Memory B cell (primary cell): ENCODE measurements at regions not wholly inside any gene's neighbourhood (a gene's known extent, or its start where the extent isn't known, plus 50 kb on each side); places are given as distances from the start of the nearest gene placed in this dataset.

ENCODE experiments used
- ATAC-seq: fragments of 150-1000 bp; cut with Tn5 transposase; 2 replicates; pipeline ENCODE4 v1.10.0; 2021; ENCODE audit warnings: low read depth, mild to moderate bottlenecking, moderate library complexity
- DNase-seq, 2 donors: peaks; one replicate each; pipeline ENCODE4 v3.0.0; 2022; ENCODE audit warnings: low spot score in 2 of 2
- H3K27ac Mint-ChIP-seq: one replicate; pipeline ENCODE4 v1.8.0; 2022; ENCODE audit warnings: mild to moderate bottlenecking, moderate library complexity, mixed read lengths
- H3K27me3 Mint-ChIP-seq: one replicate; pipeline ENCODE4 v1.8.0; 2022; ENCODE audit warnings: mixed read lengths
- H3K36me3 Mint-ChIP-seq: one replicate; pipeline ENCODE4 v1.8.0; 2022; ENCODE audit warnings: mild to moderate bottlenecking, mixed read lengths
- H3K4me1 Mint-ChIP-seq: one replicate; pipeline ENCODE4 v1.8.0; 2022; ENCODE audit warnings: mixed read lengths
- H3K4me3 Mint-ChIP-seq: one replicate; pipeline ENCODE4 v1.8.0; 2022; ENCODE audit warnings: mild to moderate bottlenecking, moderate library complexity, mixed read lengths
- H3K9me3 Mint-ChIP-seq: one replicate; pipeline ENCODE4 v1.8.0; 2022; ENCODE audit warnings: mixed read lengths

DNA sequence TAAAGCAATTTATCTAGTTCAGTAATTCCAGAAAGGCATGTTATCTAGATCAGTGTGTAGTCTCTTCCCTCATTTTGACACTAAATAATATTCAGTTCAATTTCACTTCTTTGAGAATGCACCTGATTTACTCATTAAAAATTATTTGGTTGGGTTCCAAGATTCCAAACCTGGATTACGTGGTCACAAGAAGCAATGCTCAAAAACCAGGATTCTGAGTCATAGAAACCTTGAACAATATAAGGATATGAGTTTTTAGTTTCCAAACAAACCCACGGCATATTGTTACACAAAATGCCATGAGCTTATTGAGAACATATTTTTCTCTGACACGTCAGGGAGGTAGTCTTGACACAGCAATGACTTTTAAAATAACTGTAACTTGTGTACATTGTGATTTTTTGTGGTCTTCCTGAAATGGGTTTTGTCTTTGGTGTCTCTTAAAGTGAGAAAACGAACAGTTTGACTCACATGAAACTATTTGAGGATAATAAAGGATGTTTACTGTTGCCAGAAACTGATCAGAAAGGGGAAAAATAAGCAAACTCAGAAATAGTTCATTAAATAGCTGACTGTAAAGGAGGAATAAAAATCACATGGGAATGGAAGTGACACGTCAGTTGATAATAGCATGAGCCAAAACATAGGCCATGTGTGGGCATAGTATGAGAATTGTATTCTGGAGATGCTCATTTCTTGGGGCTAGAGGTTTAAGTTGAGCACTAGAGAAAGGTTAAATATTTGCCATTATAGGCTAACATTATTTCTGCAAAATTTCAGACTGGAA, 617.7 kb upstream of the CDH2 start:
- DNase-seq (no peak), ATAC-seq (no peak)
- Mint-ChIP-seq H3K9me3 (peaks cover 6% of the 10 kb centered on the region), H3K36me3 (no peaks in the 10 kb centered on the region), H3K4me1 (no peaks in the 10 kb centered on the region), H3K4me3 (no peak overlapping the region), H3K27me3 (no peaks in the 10 kb centered on the region), H3K27ac (no peak overlapping the region)

DNA sequence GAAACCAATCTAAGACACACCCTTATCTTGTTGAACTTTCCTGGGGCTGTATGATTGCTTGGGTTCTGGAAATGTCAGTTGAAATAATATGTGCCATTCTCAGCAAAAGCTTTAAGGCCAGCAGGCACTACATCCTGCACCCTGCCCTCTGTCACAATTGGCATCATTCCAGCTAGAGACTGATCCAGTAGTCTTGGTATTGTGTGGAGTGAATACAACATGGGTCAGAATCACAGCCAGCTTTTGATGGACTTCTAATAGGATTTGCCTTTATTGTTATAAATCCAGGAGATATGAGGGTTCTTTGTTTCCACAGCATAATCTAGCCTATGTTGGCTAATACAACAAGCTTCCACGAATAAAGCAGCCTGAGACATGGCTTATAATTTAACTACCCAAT, 617.0 kb upstream of the CDH2 start:
- Mint-ChIP-seq H3K36me3 (no peaks in the 10 kb centered on the region), H3K4me3 (no peak overlapping the region), H3K9me3 (peaks cover 4% of the 10 kb centered on the region), H3K27me3 (no peaks in the 10 kb centered on the region), H3K27ac (no peak overlapping the region), H3K4me1 (no peaks in the 10 kb centered on the region)
- ATAC-seq = no peak
- no peak for DNase-seq

DNA sequence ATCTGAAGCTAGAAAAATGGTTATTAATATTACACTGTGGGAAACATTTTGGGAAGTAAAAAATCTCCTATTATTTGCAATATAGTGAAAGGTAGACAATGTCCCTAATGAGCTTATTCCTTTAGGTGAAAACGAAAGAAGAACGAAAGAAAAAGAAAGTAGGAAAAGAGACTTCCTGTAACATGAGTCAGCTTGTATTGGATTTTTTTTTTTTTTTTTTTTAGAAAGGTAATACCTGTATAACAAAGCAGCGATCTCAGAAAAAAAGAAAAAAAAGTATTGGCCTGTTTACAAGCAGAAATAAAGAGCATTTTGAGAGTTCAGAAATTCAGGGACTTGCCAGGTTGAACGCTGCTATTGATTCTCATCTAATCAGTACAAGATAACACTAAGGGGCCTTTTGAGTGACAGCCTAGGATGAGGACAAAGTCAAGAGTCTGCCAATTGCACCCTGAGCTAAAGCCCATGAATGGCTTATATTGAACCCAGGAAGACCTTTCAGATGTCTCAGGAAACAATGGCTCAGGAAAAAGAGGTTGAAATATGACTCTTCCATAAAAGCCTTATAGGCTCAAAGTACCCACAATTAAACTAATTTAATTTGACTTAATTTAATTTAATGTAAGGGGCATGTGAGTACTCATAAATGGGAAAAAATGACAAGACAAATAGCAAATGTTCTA, 615.6 kb upstream of the CDH2 start:
- ATAC-seq = no peak
- no peak overlapping the region for H3K27ac Mint-ChIP-seq
- H3K4me3 Mint-ChIP-seq = no peak overlapping the region
- no peaks in the 10 kb centered on the region for H3K36me3 Mint-ChIP-seq
- DNase-seq = no peak
- H3K27me3 Mint-ChIP-seq = no peaks in the 10 kb centered on the region
- H3K9me3 Mint-ChIP-seq = peaks cover 1% of the 10 kb centered on the region
- H3K4me1 Mint-ChIP-seq = no peaks in the 10 kb centered on the region

- ATAC-seq (no peak), DNase-seq (no peak)
- Mint-ChIP-seq H3K4me3 (no peak overlapping the region), H3K27ac (no peak overlapping the region), H3K36me3 (no peaks in the 10 kb centered on the region), H3K4me1 (no peaks in the 10 kb centered on the region), H3K27me3 (no peaks in the 10 kb centered on the region), H3K9me3 (peaks cover 1% of the 10 kb centered on the region)
These were observed 614.2 kb upstream of the CDH2 start for GRCh38 chr18:28791101-28791500.

DNA sequence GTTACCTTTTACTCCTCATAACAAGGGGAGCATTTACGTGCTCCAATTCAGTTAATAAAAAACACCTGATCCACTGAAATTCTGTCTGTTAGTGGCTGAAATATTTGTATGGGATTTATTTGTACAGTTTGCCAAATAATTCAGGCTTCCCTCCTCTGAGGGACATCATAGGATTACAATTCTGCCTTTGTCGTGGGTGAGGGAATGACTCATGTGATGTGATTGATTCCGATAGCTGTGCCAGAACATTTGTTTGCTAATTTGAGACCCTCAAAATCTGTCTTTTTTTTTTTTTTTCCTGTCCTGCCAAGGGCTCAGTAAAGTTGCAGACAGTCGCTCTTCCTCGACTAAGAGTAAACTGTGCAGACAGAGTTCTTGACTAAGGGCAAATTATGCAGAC, 612.6 kb upstream of the CDH2 start:
- Mint-ChIP-seq H3K9me3 (peaks cover 2% of the 10 kb centered on the region), H3K4me1 (no peaks in the 10 kb centered on the region), H3K4me3 (no peak overlapping the region), H3K27me3 (no peaks in the 10 kb centered on the region), H3K36me3 (no peaks in the 10 kb centered on the region), H3K27ac (no peak overlapping the region)
- no peak for ATAC-seq
- DNase-seq = no peak

GRCh38 chr18:28786926-28787325, 610.0 kb upstream of the CDH2 start:
- Mint-ChIP-seq H3K36me3 (no peaks in the 10 kb centered on the region), H3K27me3 (no peaks in the 10 kb centered on the region), H3K4me1 (no peaks in the 10 kb centered on the region), H3K27ac (no peak overlapping the region), H3K9me3 (peaks cover 2% of the 10 kb centered on the region), H3K4me3 (no peak overlapping the region)
- ATAC-seq (no peak), DNase-seq (no peak)

DNA sequence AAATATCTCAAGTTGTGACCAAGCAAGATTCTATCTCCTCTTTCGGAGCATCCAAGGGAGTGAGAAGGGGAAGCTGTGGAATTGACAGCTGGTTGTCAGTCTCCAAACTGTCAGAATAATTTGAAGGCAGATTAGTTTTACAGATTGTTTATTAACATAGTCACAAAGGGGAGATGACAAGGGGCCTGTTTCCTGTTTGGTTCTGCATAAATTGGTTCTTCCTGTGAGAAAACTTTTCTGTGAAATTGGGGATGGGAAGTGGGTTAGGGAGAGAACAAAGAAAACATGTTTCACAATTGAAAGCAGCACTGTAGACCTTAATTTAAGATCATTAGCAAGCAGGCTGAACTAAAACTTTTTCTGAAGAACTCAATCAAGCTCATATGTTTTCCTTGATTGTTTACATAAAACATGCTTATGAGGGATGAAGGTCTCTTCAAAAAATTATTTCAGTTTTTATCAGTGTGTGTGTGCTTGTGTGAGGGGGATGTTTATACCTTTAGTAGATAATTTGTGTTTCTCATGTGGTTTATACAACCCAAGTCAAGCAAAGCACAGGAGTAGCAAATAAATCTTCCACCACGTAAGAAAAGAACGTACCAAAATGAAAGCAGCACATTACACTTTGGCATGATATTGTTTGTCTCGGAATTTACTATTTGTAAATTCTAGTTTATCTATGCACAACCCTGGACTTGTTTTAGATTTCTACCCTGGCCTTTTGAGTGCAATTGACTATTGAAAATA, 604.9 kb upstream of the CDH2 start:
- ATAC-seq (no peak), DNase-seq (no peak)
- Mint-ChIP-seq H3K4me3 (no peak overlapping the region), H3K27ac (no peak overlapping the region), H3K9me3 (peaks cover 3% of the 10 kb centered on the region), H3K36me3 (no peaks in the 10 kb centered on the region), H3K4me1 (no peaks in the 10 kb centered on the region), H3K27me3 (no peaks in the 10 kb centered on the region)

- H3K36me3 Mint-ChIP-seq = no peaks in the 10 kb centered on the region
- H3K4me1 Mint-ChIP-seq = no peaks in the 10 kb centered on the region
- H3K9me3 Mint-ChIP-seq = peaks cover 2% of the 10 kb centered on the region
- H3K27me3 Mint-ChIP-seq = no peaks in the 10 kb centered on the region
- DNase-seq (no peak), ATAC-seq (no peak)
- no peak overlapping the region for H3K4me3 Mint-ChIP-seq
- no peak overlapping the region for H3K27ac Mint-ChIP-seq
These were observed 601.8 kb upstream of the CDH2 start for GRCh38 chr18:28778706-28779105.

GRCh38 chr18:28777756-28778155, 600.8 kb upstream of the CDH2 start:
- ATAC-seq = no peak
- Mint-ChIP-seq H3K27ac (no peak overlapping the region), H3K27me3 (no peaks in the 10 kb centered on the region)

DNA sequence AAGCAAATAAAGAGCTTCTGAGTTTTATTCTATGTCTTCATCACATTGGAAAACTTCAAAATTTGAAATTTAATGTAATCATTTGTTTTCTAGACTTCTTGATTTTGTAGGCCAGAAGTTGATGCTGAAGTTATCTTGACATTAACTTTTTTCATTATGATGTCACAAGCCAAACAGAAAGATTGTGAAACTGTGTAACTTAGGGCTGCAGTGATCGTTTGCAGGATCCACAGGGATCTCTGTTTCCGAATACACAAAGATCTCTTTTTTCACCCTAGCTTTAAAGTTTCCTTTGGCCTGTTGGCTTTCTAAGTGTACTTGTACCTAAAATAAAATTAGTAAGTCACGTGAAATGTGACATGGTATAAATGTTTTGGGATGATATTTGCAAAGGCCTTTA, 594.9 kb upstream of the CDH2 start:
- no peak overlapping the region for H3K27ac Mint-ChIP-seq
- H3K36me3 Mint-ChIP-seq = no peaks in the 10 kb centered on the region
- H3K9me3 Mint-ChIP-seq = peaks cover 2% of the 10 kb centered on the region
- ATAC-seq (no peak), DNase-seq (no peak)
- no peak overlapping the region for H3K4me3 Mint-ChIP-seq
- H3K4me1 Mint-ChIP-seq = no peaks in the 10 kb centered on the region
- no peaks in the 10 kb centered on the region for H3K27me3 Mint-ChIP-seq

More at GRCh38 chr18:28777756-28778155, 600.8 kb upstream of the CDH2 start:
- H3K9me3 Mint-ChIP-seq = peaks cover 2% of the 10 kb centered on the region
- no peaks in the 10 kb centered on the region for H3K4me1 Mint-ChIP-seq
- H3K36me3 Mint-ChIP-seq = no peaks in the 10 kb centered on the region
- DNase-seq = no peak
- no peak overlapping the region for H3K4me3 Mint-ChIP-seq

DNA sequence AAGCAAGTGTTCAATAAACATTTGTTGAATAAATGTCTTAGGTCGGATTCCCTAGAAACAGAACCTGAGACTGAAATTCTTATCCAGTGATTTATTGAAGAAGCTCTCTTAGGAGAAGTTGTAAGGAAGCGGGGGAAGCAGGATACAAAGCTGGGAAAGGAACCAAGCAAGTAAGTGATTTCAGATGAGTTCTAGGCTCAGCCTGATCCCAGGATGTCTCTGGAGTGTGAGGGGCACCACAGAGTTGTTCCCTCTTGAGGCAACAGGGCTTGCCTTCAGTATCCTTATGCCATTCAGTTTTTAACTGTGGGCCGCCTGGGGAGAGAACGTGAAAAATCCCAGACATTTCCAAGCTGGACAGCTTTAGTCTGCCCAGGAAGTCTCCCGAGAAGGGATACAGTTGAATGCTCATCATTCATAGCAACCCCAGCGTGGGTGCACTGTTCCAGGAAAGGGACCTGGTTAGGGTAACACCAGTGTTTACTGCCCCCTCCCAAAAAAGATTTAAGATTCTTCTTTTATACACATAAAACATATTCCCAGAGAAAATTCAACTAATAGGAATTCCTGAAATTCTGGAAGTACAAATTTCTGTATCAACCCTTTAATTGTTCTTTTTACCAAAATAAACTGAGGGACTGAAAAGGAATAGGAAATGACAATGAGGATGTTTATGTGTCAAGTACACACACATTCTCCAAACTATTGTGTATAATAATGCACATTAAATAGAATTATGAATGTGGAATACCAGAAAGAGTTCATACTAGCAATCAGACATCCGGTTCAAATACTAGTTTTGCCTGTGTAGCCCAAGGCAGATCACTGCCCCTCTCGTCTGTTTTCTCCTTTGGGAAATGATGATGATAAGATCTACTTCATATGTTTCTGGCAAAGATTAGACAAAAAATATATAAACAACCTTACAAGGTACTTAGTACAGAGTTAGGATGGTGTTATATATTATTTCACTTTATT, 592.1 kb upstream of the CDH2 start:
- no peak for DNase-seq

GRCh38 chr18:28767727-28768211, 590.8 kb upstream of the CDH2 start:
- no peak overlapping the region for H3K4me3 Mint-ChIP-seq
- H3K4me1 Mint-ChIP-seq = no peaks in the 10 kb centered on the region
- no peaks in the 10 kb centered on the region for H3K27me3 Mint-ChIP-seq
- DNase-seq (no peak), ATAC-seq (no peak)
- H3K36me3 Mint-ChIP-seq = no peaks in the 10 kb centered on the region
- no peak overlapping the region for H3K27ac Mint-ChIP-seq
- peaks cover 6% of the 10 kb centered on the region for H3K9me3 Mint-ChIP-seq

More for the DNA sequence above, 592.1 kb upstream of the CDH2 start:
- Mint-ChIP-seq H3K27me3 (no peaks in the 10 kb centered on the region), H3K27ac (no peak overlapping the region), H3K4me1 (no peaks in the 10 kb centered on the region), H3K4me3 (no peak overlapping the region), H3K9me3 (peaks cover 3% of the 10 kb centered on the region), H3K36me3 (no peaks in the 10 kb centered on the region)
- no peak for ATAC-seq

- Mint-ChIP-seq H3K4me1 (no peaks in the 10 kb centered on the region), H3K9me3 (peaks cover 6% of the 10 kb centered on the region), H3K4me3 (no peak overlapping the region), H3K27ac (no peak overlapping the region), H3K27me3 (no peaks in the 10 kb centered on the region), H3K36me3 (no peaks in the 10 kb centered on the region)
- ATAC-seq (no peak), DNase-seq (no peak)
These were observed 590.3 kb upstream of the CDH2 start for GRCh38 chr18:28767201-28767600.
